Tibial nerve (tissue), 3 donors: ENCODE measurements at regions not wholly inside any gene's neighbourhood (a gene's known extent, or its start where the extent isn't known, plus 50 kb on each side); places are given as distances from the start of the nearest gene placed in this dataset.

Source experiments
- POLR2A ChIP-seq, 2 donors: fragments of 450-650 bp; IDR thresholded peaks; one replicate each; pipeline ENCODE4 v1.6.1; 2017; ENCODE audit warnings: antibody characterized with exemption in 2 of 2, mild to moderate bottlenecking in 2 of 2, moderate library complexity in 2 of 2
- TF ChIP-seq, protein P1 (sequence below), 5 experiments: fragments of 200-600 bp in 3 of 5; fragments of 450-650 bp in 2 of 5; sonication (generic) in 3 of 5; IDR thresholded peaks; one replicate each; pipeline ENCODE4 v1.5.1; 2016 to 2019; ENCODE audit warnings: antibody characterized with exemption in 5 of 5, mild to moderate bottlenecking in 3 of 5, moderate library complexity in 2 of 5

- TF ChIP-seq POLR2A (IDR thresholded peaks at IDR 0.05), result no peak
- TF ChIP-seq, protein P1, sequence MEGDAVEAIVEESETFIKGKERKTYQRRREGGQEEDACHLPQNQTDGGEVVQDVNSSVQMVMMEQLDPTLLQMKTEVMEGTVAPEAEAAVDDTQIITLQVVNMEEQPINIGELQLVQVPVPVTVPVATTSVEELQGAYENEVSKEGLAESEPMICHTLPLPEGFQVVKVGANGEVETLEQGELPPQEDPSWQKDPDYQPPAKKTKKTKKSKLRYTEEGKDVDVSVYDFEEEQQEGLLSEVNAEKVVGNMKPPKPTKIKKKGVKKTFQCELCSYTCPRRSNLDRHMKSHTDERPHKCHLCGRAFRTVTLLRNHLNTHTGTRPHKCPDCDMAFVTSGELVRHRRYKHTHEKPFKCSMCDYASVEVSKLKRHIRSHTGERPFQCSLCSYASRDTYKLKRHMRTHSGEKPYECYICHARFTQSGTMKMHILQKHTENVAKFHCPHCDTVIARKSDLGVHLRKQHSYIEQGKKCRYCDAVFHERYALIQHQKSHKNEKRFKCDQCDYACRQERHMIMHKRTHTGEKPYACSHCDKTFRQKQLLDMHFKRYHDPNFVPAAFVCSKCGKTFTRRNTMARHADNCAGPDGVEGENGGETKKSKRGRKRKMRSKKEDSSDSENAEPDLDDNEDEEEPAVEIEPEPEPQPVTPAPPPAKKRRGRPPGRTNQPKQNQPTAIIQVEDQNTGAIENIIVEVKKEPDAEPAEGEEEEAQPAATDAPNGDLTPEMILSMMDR (IDR thresholded peaks at IDR 0.05), result no peak
Measured at GRCh38 chr10:128360783-128361182, 234.6 kb upstream of the MKI67 start.
